ENCODE measurements at regions not wholly inside any gene's neighbourhood (a gene's known extent, or its start where the extent isn't known, plus 50 kb on each side); places are given as distances from the start of the nearest gene placed in this dataset.

GRCh38 chr5:74152625-74153254, 487.8 kb downstream of the ENC1 start:
- no peak for DNase-seq (ENCODE audit: low read depth)

GRCh38 chr5:74152136-74152535, 488.4 kb downstream of the ENC1 start:
- no peak for DNase-seq (ENCODE audit: low read depth)

GRCh38 chr5:74149395-74149794, 491.1 kb downstream of the ENC1 start:
- DNase-seq (ENCODE audit: low read depth) = peak; percentile 94

- DNase-seq (ENCODE audit: low read depth) = no peak
Observed at GRCh38 chr5:74148321-74148720, 492.2 kb downstream of the ENC1 start.

- no peak for DNase-seq (ENCODE audit: low read depth)
Observed at GRCh38 chr5:74146796-74147195, 493.7 kb downstream of the ENC1 start.

GRCh38 chr5:74145951-74146350, 494.6 kb downstream of the ENC1 start:
- DNase-seq (ENCODE audit: low read depth) = no peak

- no peak for DNase-seq (ENCODE audit: low read depth)
Observed at GRCh38 chr5:74143721-74144330, 496.7 kb downstream of the ENC1 start.

GRCh38 chr5:74143151-74143550, 497.4 kb downstream of the ENC1 start:
- DNase-seq (ENCODE audit: low read depth) = no peak

GRCh38 chr5:74141053-74141452, 499.5 kb downstream of the ENC1 start:
- DNase-seq (ENCODE audit: low read depth) = peak; percentile 83

GRCh38 chr5:74140409-74140808, 500.1 kb downstream of the ENC1 start:
- peak; percentile 43 for DNase-seq (ENCODE audit: low read depth)

- DNase-seq (ENCODE audit: low read depth) = no peak
Observed at GRCh38 chr5:74139589-74139988, 500.9 kb downstream of the ENC1 start.

- DNase-seq (ENCODE audit: low read depth) = no peak
Observed at GRCh38 chr5:74138721-74139120, 501.8 kb downstream of the ENC1 start.

- no peak for DNase-seq (ENCODE audit: low read depth)
Observed at GRCh38 chr5:74136276-74136825, 504.2 kb downstream of the ENC1 start.

GRCh38 chr5:74135033-74135432, 505.5 kb downstream of the ENC1 start:
- DNase-seq (ENCODE audit: low read depth) = no peak

GRCh38 chr5:74132485-74132884, 506.5 kb downstream of the ARHGEF28 start:
- DNase-seq (ENCODE audit: low read depth) = no peak

- no peak for DNase-seq (ENCODE audit: low read depth)
Observed at GRCh38 chr5:74131250-74131649, 505.3 kb downstream of the ARHGEF28 start.

GRCh38 chr5:74130155-74130897, 504.3 kb downstream of the ARHGEF28 start:
- DNase-seq (ENCODE audit: low read depth) = no peak

GRCh38 chr5:74127381-74128320, 501.7 kb downstream of the ARHGEF28 start:
- DNase-seq (ENCODE audit: low read depth) = peak; percentile 46

GRCh38 chr5:74126294-74126693, 500.3 kb downstream of the ARHGEF28 start:
- DNase-seq (ENCODE audit: low read depth) = no peak

GRCh38 chr5:74124826-74125225, 498.8 kb downstream of the ARHGEF28 start:
- DNase-seq (ENCODE audit: low read depth) = peak; percentile 48

- no peak for DNase-seq (ENCODE audit: low read depth)
Observed at GRCh38 chr5:74123929-74124328, 497.9 kb downstream of the ARHGEF28 start.
